Neural cell (in vitro differentiated cells): ENCODE measurements at regions not wholly inside any gene's neighbourhood (a gene's known extent, or its start where the extent isn't known, plus 50 kb on each side); places are given as distances from the start of the nearest gene placed in this dataset.

Source experiments
- CTCF ChIP-seq: fragments of 450-650 bp; IDR thresholded peaks from 2 replicates; pipeline ENCODE4 v1.5.1; 2014; ENCODE audit warnings: antibody characterized with exemption, mild to moderate bottlenecking, moderate library complexity; ENCODE audit not compliant: poor library complexity, severe bottlenecking
- EP300 ChIP-seq: fragments of 450-650 bp; conservative IDR thresholded peaks from 2 replicates; pipeline ENCODE4 v1.6.1; 2014; ENCODE audit warnings: antibody characterized with exemption, mild to moderate bottlenecking, moderate library complexity; ENCODE audit not compliant: poor library complexity, severe bottlenecking
- EZH2 ChIP-seq: fragments of 200-600, 300-800 bp; shearing (Covaris generic), sonication (generic); IDR thresholded peaks from 2 replicates; pipeline ENCODE4 v1.6.1; 2014; ENCODE audit warnings: antibody characterized with exemption, low read length, borderline replicate concordance, mild to moderate bottlenecking; ENCODE audit not compliant: insufficient read depth, poor library complexity, severe bottlenecking
- POLR2AphosphoS5 ChIP-seq: IDR thresholded peaks from 2 replicates; pipeline ENCODE4 v1.6.1; 2012
- RAD21 ChIP-seq: fragments of 450-650 bp; conservative IDR thresholded peaks from 2 replicates; pipeline ENCODE4 v1.6.1; 2014; ENCODE audit warnings: antibody characterized with exemption, mild to moderate bottlenecking, moderate library complexity
- REST ChIP-seq: IDR thresholded peaks from 2 replicates; pipeline ENCODE4 v1.6.1; 2012; ENCODE audit warnings: borderline replicate concordance
- SMC3 ChIP-seq: fragments of 450-650 bp; conservative IDR thresholded peaks from 2 replicates; pipeline ENCODE4 v1.6.1; 2014; ENCODE audit warnings: antibody characterized with exemption, mild to moderate bottlenecking, moderate library complexity; ENCODE audit not compliant: poor library complexity
- TAF1 ChIP-seq: IDR thresholded peaks from 2 replicates; pipeline ENCODE4 v1.6.1; 2012; ENCODE audit warnings: low read depth

GRCh38 chr1:193613041-193613440 lies 426.6 kb upstream of the B3GALT2 start:
- no peak for TF ChIP-seq POLR2AphosphoS5
- no peak for TF ChIP-seq CTCF
- no peak for TF ChIP-seq SMC3
- TF ChIP-seq EP300, result no peak
- no peak for TF ChIP-seq EZH2
- no peak for TF ChIP-seq REST
- TF ChIP-seq RAD21, result no peak
- TF ChIP-seq TAF1, result no peak
